Dermis blood vessel endothelial cell (primary cell): ENCODE measurements at regions not wholly inside any gene's neighbourhood (a gene's known extent, or its start where the extent isn't known, plus 50 kb on each side); places are given as distances from the start of the nearest gene placed in this dataset.
"Not testable (repeated sequence)": the region's sequence is repeated elsewhere in the genome, so short reads cannot be mapped to it uniquely, and the experiment has no call there.

ENCODE experiments used
- DNase-seq: peaks from one replicate; pipeline ENCODE4 v3.0.0; 2010

- no peak for DNase-seq
Measured at GRCh38 chr12:83886479-83886878, 1026.1 kb downstream of the SLC6A15 start.

- DNase-seq: not testable (repeated sequence)
Measured at GRCh38 chr12:83870921-83871599, 1041.5 kb downstream of the SLC6A15 start.

GRCh38 chr12:83866477-83866876 is 1046.1 kb downstream of the SLC6A15 start:
- no peak for DNase-seq

GRCh38 chr12:83865431-83865830 is 1047.2 kb downstream of the SLC6A15 start:
- DNase-seq: no peak

GRCh38 chr12:83864054-83864453 is 1048.5 kb downstream of the SLC6A15 start:
- DNase-seq: no peak

GRCh38 chr12:83859021-83859420 is 1053.6 kb downstream of the SLC6A15 start:
- no peak for DNase-seq

- DNase-seq: no peak
Measured at GRCh38 chr12:83856803-83857202, 1055.8 kb downstream of the SLC6A15 start.

- DNase-seq: no peak
Measured at GRCh38 chr12:83850531-83850930, 1062.1 kb downstream of the SLC6A15 start.

GRCh38 chr12:83848702-83849101 is 1063.9 kb downstream of the SLC6A15 start:
- no peak for DNase-seq

GRCh38 chr12:83843541-83843940 is 1069.1 kb downstream of the SLC6A15 start:
- DNase-seq: no peak

- no peak for DNase-seq
Measured at GRCh38 chr12:83841620-83842019, 1071.0 kb downstream of the SLC6A15 start.

- DNase-seq: no peak
Measured at GRCh38 chr12:83827860-83828259, 1084.7 kb downstream of the SLC6A15 start.

GRCh38 chr12:83827193-83827592 is 1085.4 kb downstream of the SLC6A15 start:
- DNase-seq: no peak

GRCh38 chr12:83826112-83826511 is 1086.5 kb downstream of the SLC6A15 start:
- no peak for DNase-seq

GRCh38 chr12:83823386-83824045 is 1089.1 kb downstream of the SLC6A15 start:
- DNase-seq: peak; percentile 2

- no peak for DNase-seq
Measured at GRCh38 chr12:83821967-83822366, 1090.6 kb downstream of the SLC6A15 start.

- no peak for DNase-seq
Measured at GRCh38 chr12:83818881-83819280, 1093.7 kb downstream of the SLC6A15 start.

GRCh38 chr12:83817730-83818129 is 1094.9 kb downstream of the SLC6A15 start:
- DNase-seq: no peak

- no peak for DNase-seq
Measured at GRCh38 chr12:83808591-83808990, 1104.0 kb downstream of the SLC6A15 start.

GRCh38 chr12:83807871-83808270 is 1104.7 kb downstream of the SLC6A15 start:
- DNase-seq: no peak

GRCh38 chr12:83805873-83806272 is 1106.7 kb downstream of the SLC6A15 start:
- no peak for DNase-seq

GRCh38 chr12:83805156-83805772 is 1107.3 kb downstream of the SLC6A15 start:
- no peak for DNase-seq

GRCh38 chr12:83801972-83802371 is 1110.6 kb downstream of the SLC6A15 start:
- DNase-seq: no peak

- no peak for DNase-seq
Measured at GRCh38 chr12:83800022-83800421, 1112.6 kb downstream of the SLC6A15 start.
